DLD1 (cell line): ENCODE measurements at regions not wholly inside any gene's neighbourhood (a gene's known extent, or its start where the extent isn't known, plus 50 kb on each side); places are given as distances from the start of the nearest gene placed in this dataset.

Experiments used
- in situ Hi-C: cut with HindIII; loops from 2 replicates; pipeline ENCODE4 v1.10.0; 2017; ENCODE audit warnings: low sequenced_read_pairs

DNA sequence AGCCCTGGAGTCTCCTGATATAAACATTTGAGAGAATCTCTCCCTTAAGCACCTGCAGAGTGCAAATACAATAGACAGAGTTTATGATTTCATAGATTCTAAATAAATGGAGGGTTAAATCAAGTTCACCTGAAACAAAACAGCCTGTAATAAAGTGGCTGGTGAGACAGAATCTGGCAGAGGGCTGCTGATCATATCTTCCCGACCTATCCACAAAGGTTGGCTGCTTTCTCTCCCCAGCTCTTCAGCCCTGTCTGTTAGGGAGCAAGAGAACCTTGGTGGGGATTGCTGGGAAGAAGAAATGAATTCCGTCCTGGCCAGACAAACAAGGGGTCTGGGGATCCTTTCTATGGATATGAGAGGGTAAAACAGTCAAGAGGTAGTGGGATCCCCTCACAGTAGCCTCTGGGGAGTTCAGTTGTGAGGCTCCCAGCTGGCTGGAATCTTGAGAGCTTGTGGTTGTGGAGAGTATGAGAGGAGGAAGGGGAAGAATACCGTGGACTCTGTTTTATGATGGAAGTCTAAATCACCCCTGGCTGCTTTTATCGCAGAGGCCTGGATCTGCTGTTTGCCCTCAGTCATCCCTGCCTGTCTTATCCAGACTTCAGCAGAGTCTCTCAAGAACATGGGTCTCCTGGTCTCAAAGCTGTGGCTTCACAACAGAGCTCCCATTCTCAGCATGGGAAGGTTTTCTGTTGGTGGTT lies 451.3 kb downstream of the NTRK3 start:
- in situ Hi-C loops: no loop called here

DNA sequence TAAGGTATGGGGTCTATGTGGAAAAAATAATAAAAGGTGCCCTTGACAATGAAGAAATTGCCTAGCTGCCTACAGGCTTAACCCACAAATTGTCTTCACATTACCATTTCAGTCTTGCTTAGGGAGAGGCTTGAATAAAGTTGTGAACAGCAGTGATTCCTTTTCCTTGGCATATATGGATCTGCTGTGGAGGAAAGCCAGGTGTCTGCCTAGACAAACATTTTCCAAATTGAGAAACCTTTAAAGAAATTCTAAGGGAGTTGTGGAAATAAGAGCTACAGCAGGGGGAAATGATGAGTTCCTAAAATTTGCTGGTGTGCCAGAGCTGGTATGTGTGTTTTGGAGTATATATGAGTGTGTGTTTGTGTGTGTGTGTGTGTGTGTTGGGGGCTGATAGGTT lies 452.1 kb downstream of the NTRK3 start:
- in situ Hi-C loops: no loop called here

DNA sequence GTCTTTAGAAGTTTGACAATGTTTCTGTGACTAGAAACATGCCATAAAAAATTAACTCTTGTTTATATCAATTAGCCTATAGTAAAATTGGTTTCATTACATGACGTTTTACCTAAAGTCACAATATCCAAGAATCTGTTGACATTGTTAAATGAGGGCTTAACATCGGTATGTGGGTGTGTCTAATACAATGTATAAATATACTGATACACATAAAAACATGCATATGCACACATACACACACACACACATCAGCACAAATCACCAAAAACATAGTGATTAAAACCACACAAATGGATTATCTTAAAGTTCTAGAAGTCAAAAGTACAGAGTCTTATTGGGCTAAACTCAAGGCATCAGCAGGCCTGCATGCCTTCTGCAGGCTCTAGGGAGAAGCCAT lies 456.7 kb downstream of the NTRK3 start:
- in situ Hi-C loops: no loop called here

- in situ Hi-C loops: no loop called here
These were observed 457.1 kb downstream of the NTRK3 start for GRCh38 chr15:87799428-87799827.

GRCh38 chr15:87793725-87794124 lies 462.8 kb downstream of the NTRK3 start:
- in situ Hi-C loops: no loop called here

DNA sequence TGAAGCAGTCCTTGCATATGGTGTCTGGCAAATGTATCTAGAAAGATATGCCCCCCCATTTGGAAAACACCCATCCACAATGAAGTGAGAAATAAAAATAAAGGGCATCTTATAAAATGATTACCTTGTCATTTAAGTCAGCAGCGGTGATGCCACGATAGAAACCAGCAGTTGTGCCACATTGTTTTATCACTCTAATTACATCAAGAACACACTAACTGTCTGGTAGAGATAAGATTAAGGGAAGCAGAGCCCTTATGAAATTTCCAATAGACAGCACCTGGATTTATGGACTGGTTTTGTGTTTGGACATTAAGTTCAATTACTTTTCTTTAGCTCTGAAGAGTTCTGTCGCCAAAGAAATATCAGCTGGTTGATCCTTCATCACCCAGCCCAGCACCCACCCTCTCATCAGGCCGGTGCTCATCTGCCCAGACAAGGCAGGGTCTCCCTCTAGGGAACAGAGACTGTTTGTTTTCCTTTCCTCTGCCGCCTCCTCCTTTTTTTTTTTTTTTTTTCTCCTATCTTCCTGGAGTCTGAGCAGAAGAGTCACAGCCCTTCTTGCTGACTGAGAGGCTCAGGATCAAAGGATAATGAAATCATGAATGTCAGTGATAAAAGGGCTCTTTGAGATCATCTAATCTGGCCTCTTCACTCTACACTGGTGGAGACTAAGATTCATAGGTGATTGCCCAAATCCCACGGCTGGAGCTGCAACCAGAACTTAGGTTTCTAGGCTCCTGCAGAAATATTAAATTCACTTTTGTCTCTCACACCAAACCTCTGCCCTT lies 464.1 kb downstream of the NTRK3 start:
- in situ Hi-C loops: no loop called here

- in situ Hi-C loops: no loop called here
These were observed 474.4 kb downstream of the NTRK3 start for GRCh38 chr15:87781959-87782625.

DNA sequence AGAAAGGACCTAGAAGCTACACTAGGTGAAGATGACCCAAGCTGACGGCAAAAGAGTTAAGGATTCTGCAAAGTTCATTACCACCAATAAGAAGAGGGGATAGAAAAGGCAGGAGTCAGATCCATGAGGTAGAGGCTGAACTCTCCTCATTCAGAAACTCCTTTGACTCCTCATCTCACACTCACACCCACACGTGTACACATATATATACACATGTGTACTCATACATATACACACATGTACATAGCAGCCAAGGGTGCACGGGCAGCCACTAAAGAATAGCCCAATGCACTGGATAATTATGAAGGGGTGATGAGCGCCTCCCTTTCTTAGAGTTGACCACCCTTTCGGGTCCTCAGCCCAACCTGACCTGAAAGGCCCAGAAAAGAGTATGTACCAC lies 476.8 kb downstream of the NTRK3 start:
- in situ Hi-C loops: no loop called here

DNA sequence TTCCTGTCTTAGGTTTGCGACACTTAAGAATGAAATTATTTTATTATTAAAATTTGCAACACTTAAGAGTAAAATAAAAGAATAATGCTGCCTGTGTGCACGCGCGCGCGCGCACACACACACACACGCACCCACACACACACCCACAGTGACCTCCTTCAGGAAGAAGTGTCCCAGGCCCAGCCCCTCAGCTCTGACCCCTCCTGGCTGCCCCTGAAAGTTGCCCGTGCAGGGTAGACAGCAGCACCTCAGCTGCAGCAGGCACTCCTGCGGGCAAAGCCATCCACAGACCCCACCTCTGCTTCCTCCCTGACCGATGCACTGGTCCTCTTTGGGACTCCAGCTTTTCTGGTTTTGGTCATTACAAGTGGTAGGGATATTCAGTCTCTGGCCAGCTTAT lies 478.2 kb downstream of the NTRK3 start:
- in situ Hi-C loops: no loop called here

DNA sequence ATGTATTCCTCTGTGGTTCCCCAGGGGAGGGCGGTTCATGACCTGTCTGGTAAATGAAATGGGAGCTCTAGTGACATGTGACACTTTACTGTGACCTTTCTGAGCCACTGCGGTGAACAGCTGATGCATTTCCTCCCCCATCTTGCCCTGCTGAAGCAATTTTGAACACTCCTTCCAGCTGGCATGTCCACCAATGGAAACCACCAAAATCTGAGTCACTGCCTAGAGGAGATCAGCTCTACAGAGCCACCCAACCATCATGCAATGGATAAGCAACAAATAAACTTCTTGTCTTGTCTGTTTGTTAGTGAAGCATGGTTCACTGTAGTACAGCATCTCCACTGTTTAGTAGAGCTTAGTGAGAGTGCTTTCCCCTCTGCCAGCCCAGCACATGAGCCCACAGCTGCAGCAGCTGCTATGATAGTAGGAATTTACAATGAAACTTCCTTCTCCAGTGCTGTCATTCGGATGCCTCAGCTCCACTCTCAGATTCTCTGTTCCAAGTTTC lies 479.4 kb downstream of the NTRK3 start:
- in situ Hi-C loops: no loop called here

DNA sequence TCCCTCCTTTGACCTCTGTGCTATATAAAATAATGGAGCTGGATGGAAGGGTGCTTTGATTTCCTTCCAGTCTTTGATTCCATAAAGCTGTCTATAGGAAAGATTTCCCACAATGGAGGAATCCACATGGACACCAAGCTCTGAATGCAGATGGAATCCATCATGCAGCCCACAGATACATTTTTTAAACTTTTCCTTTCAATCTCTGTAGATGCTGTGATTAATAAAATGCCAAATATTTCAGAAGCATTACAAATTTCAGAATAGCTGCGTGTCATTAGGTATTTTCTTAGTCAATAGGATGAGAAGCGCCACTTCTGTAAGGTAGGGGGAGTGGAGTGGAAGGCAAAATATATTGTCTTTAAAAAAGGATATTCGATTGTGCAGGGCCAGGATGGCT lies 489.0 kb downstream of the NTRK3 start:
- in situ Hi-C loops: no loop called here

DNA sequence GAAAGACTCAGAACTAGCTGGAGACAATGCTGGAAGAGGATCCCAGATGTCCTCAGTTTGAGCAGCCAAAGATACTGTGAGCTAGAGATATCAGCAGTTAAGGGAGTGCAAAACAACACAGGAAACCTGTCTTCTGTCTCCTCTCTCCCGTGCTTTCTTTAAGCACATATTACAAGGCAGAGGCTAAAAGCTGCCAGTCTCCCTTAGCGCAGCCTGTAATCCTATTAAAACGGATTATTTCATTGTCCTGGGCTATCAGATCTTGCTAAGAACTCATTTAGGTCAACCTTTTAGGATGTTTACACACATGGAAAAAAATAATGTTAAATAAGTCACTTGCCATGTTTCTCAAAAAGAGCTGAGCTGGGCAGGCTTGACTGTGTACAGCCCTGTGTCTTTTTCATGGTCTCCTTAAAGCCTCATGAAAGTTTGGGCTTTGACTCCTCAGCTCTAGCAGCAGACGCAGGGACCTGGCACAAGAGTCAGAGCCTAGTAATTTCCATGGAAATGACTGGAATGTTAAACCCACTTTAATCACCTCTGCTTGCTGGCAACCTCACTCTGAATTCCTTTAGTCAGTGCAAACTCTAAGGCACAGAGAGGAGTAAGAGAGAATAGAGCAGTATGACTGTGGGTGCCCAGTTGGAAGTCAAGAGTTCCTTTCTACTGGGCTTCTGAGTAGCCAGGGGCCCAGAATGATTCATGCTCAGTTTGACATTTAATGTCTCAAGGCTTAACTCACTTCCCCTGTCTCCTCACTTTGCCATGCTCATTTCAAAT lies 491.9 kb downstream of the NTRK3 start:
- in situ Hi-C loops: no loop called here

- in situ Hi-C loops: no loop called here
These were observed 492.7 kb downstream of the NTRK3 start for GRCh38 chr15:87763837-87764236.

- in situ Hi-C loops: no loop called here
These were observed 494.6 kb downstream of the NTRK3 start for GRCh38 chr15:87761736-87762509.

GRCh38 chr15:87760547-87761314 lies 495.8 kb downstream of the NTRK3 start:
- in situ Hi-C loops: no loop called here

DNA sequence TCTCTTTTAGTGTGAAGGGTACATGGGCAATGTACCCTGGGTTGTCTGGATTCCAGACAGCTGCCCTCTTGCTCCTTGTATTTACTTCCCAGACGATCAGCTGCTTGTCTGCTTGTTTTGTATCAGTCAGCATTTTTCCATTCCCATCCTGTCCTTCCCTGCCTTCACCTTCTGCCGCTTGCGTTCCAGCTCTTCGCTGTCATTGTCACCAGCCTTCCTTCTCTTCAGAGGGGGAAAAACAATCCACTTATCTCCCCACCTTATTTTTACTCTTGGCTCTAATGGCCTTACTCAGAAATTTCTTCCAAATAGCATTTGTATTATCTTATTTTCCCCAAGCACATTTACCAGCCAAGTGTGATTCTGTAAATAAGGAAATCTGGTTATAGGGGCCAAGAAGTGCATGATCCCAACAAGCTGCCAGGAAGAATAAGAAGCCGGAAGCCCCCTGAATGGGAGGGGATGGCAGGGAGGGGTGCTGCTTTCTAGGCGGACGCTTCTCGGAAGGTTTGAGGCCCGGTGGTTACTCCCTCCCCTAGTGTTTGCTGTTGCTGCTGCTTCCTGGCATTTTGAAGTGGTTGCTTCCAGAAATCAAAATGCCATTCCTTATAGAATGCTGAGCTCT lies 497.6 kb downstream of the NTRK3 start:
- in situ Hi-C loops: no loop called here

DNA sequence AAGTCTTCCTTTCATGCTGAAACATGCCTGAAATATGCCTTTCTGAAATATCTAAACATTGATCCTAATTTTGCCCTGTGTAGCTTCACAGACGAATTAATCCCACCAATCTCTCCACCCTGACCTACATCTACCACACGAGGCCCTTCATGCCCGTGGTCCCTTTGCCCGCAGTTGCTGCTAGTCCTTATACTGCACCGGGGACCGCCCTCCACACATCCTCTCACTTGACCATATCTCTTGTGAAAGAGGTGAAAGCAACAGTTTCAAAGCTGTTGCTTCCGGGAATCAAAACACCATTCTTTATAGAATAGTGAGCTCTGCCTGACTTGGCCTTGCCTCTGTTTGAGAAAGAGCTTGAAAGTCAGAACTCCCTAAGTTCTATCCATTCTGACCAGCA lies 499.5 kb downstream of the NTRK3 start:
- in situ Hi-C loops: no loop called here

- in situ Hi-C loops: no loop called here
These were observed 500.5 kb downstream of the NTRK3 start for GRCh38 chr15:87756072-87756471.

GRCh38 chr15:87755226-87755625 lies 501.3 kb downstream of the NTRK3 start:
- in situ Hi-C loops: no loop called here
